ES-I3 (cell line): ENCODE measurements at regions not wholly inside any gene's neighbourhood (a gene's known extent, or its start where the extent isn't known, plus 50 kb on each side); places are given as distances from the start of the nearest gene placed in this dataset.

Experiments
- H3K36me3 ChIP-seq: 2 replicates; pipeline ENCODE4 v1.6.1; 2013; ENCODE audit warnings: mild to moderate bottlenecking, low read length, control low read depth, moderate library complexity; ENCODE audit not compliant: insufficient read depth
- H3K4me1 ChIP-seq: 2 replicates; pipeline ENCODE4 v1.6.1; 2013; ENCODE audit warnings: mild to moderate bottlenecking, control low read depth, low read length; ENCODE audit not compliant: insufficient read depth
- H3K9ac ChIP-seq: 2 replicates; pipeline ENCODE4 v1.6.1; 2013; ENCODE audit warnings: low read depth, mild to moderate bottlenecking, low read length, moderate library complexity
- H3K9me3 ChIP-seq: 2 replicates; pipeline ENCODE4 v1.6.1; 2013; ENCODE audit warnings: mild to moderate bottlenecking, low read length, moderate library complexity; ENCODE audit not compliant: control insufficient read depth, insufficient read depth

DNA sequence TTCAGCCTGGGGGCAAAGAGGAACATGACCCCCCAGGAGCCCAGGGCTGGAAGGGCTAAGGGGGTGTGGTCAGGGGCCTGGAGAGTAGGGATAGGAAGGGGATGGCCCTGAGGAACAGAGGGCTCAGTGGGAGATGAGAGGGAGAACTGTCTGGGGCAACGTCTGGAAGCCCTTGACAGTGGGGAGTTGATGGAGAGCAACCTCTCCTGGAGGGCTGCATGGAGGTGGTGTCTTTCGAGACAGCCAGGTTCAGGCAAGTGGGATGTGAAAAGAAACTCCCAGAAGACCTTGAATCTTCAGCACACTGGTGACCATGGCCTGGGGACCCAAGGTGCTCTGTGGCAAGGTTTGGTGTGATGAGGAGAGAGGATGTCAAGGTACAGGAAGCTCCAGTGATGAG is 54.2 kb upstream of the RUNX3 start:
- Histone ChIP-seq H3K36me3 (no peaks in the 10 kb centered on the region), H3K9ac (no peak overlapping the region), H3K9me3 (no peaks in the 10 kb centered on the region), H3K4me1 (no peaks in the 10 kb centered on the region; the same call in 1 of the 2 replicates)

GRCh38 chr1:24983006-24983680 is 53.1 kb upstream of the RUNX3 start:
- no peaks in the 10 kb centered on the region for H3K9me3 ChIP-seq
- no peak overlapping the region for H3K9ac ChIP-seq
- H3K4me1 ChIP-seq = no peaks in the 10 kb centered on the region; the same call in 1 of the 2 replicates
- H3K36me3 ChIP-seq = no peaks in the 10 kb centered on the region

GRCh38 chr1:24981631-24982005 is 51.5 kb upstream of the RUNX3 start:
- Histone ChIP-seq H3K36me3 (no peaks in the 10 kb centered on the region), H3K9ac (no peak overlapping the region), H3K9me3 (no peaks in the 10 kb centered on the region), H3K4me1 (no peaks in the 10 kb centered on the region; the same call in 1 of the 2 replicates)

- H3K9ac ChIP-seq = no peak overlapping the region
- no peaks in the 10 kb centered on the region for H3K9me3 ChIP-seq
- no peaks in the 10 kb centered on the region; the same call in 1 of the 2 replicates for H3K4me1 ChIP-seq
- H3K36me3 ChIP-seq = no peaks in the 10 kb centered on the region
Measured at GRCh38 chr1:24980836-24981630, 51.0 kb upstream of the RUNX3 start.
